SU-DHL-6 (cell line): ENCODE measurements at regions not wholly inside any gene's neighbourhood (a gene's known extent, or its start where the extent isn't known, plus 50 kb on each side); places are given as distances from the start of the nearest gene placed in this dataset.

Experiments
- H2AFZ ChIP-seq: fragments of 200-600 bp; sonication (generic); 2 replicates; pipeline ENCODE4 v1.6.1; 2014; ENCODE audit warnings: low read depth, mild to moderate bottlenecking, moderate library complexity, mixed read lengths, antibody characterized with exemption, low read length; ENCODE audit not compliant: severe bottlenecking
- H3F3A ChIP-seq: fragments of 200-600 bp; shearing (Covaris generic); 2 replicates; pipeline ENCODE4 v1.6.0; 2016; ENCODE audit warnings: antibody characterized with exemption, mild to moderate bottlenecking; ENCODE audit not compliant: insufficient read depth
- H3K27ac ChIP-seq: fragments of 200-600 bp; sonication (generic); 2 replicates; pipeline ENCODE4 v1.5.1; 2016; ENCODE audit warnings: low read depth, mild to moderate bottlenecking, low read length, moderate library complexity, mixed read lengths
- H3K27me3 ChIP-seq: fragments of 200-600 bp; sonication (generic), shearing (Covaris generic); 2 replicates; pipeline ENCODE4 v1.6.0; 2014; ENCODE audit warnings: mild to moderate bottlenecking, low read length
- H3K36me3 ChIP-seq: fragments of 200-600 bp; sonication (generic); 2 replicates; pipeline ENCODE4 v1.6.1; 2014; ENCODE audit warnings: mild to moderate bottlenecking, low read length, mixed read lengths
- H3K4me2 ChIP-seq: fragments of 300-600, 200-600 bp; shearing (Covaris generic), sonication (generic); 2 replicates; pipeline ENCODE4 v1.6.0; 2014; ENCODE audit warnings: low read length, low read depth, mild to moderate bottlenecking; ENCODE audit not compliant: poor library complexity, severe bottlenecking
- H3K4me3 ChIP-seq: fragments of 200-600 bp; sonication (generic); 2 replicates; pipeline ENCODE4 v1.5.1; 2014; ENCODE audit warnings: antibody characterized with exemption, low read length, mild to moderate bottlenecking, mixed read lengths; ENCODE audit not compliant: insufficient read depth, poor library complexity, severe bottlenecking
- H3K79me2 ChIP-seq: fragments of 200-600 bp; sonication (generic); 2 replicates; pipeline ENCODE4 v1.6.1; 2014; ENCODE audit warnings: mild to moderate bottlenecking, low read length, moderate library complexity; ENCODE audit not compliant: insufficient read depth
- H3K9ac ChIP-seq: fragments of 200-600 bp; sonication (generic); 2 replicates; pipeline ENCODE4 v1.7.0; 2014; ENCODE audit warnings: mild to moderate bottlenecking, low read length
- H3K9me2 ChIP-seq: fragments of 200-600 bp; sonication (generic); replicated peaks from 2 replicates; pipeline ENCODE4 v1.6.1; 2014; ENCODE audit warnings: low read length; ENCODE audit not compliant: insufficient read depth
- H3K9me3 ChIP-seq: fragments of 200-600 bp; sonication (generic); 2 replicates; pipeline ENCODE4 v1.6.1; 2014; ENCODE audit warnings: low read length, mixed read lengths; ENCODE audit not compliant: insufficient read depth
- H4K20me1 ChIP-seq: fragments of 200-600 bp; sonication (generic); 2 replicates; pipeline ENCODE4 v1.6.1; 2014; ENCODE audit warnings: low read depth, mild to moderate bottlenecking, antibody characterized with exemption, low read length, moderate library complexity, mixed read lengths
- EZH2phosphoT487 ChIP-seq: fragments of 200-600 bp; sonication (generic), shearing (Covaris generic); conservative IDR thresholded peaks from 2 replicates; pipeline ENCODE4 v1.6.1; 2018; ENCODE audit warnings: mild to moderate bottlenecking, antibody characterized with exemption, low read length, moderate library complexity, mixed read lengths
- TF ChIP-seq, protein P1 (sequence below): fragments of 200-600 bp; sonication (generic); IDR thresholded peaks from one replicate; pipeline ENCODE4 v1.5.1; 2017; ENCODE audit warnings: antibody characterized with exemption, mild to moderate bottlenecking, low read length, moderate library complexity; ENCODE audit not compliant: insufficient read depth, poor library complexity, severe bottlenecking

DNA sequence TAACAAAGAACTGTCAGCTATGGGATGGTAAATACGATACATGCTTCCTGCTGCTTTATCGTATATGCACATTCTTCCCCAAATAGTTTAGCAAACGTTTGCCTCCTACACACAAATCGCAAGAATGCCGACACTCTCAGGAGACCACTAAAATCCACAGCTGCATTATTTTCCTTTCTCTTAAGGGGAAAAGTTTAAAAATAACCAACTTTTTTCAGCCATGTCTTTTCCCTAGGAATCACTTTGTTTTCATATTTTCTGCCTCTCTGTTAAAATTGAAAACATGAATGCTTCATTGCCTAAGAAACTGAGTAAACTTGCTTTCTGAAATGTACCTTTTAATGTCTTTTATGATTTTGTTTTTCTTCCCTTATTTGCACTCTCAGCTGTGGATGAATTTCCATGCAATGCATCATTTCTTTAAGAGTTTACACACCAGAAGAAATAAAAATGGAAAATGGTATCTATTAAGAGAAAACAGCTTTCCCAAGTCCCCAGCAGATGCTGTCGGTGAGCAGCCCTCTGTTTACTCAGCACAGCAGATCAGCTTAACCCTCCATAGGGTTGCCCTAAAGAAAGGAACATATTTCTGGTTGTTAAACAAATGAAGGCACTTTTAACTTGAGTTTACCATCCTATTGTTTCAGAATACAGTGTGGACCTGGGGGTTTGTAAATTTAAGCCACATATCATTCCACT lies 66.2 kb downstream of the IZUMO3 start:
- H3F3A ChIP-seq: no peaks in the 10 kb centered on the region
- H3K9me2 ChIP-seq: no peaks in the 10 kb centered on the region
- no peaks in the 10 kb centered on the region for H3K36me3 ChIP-seq
- TF ChIP-seq EZH2phosphoT487: no peak
- TF ChIP-seq, protein P1, sequence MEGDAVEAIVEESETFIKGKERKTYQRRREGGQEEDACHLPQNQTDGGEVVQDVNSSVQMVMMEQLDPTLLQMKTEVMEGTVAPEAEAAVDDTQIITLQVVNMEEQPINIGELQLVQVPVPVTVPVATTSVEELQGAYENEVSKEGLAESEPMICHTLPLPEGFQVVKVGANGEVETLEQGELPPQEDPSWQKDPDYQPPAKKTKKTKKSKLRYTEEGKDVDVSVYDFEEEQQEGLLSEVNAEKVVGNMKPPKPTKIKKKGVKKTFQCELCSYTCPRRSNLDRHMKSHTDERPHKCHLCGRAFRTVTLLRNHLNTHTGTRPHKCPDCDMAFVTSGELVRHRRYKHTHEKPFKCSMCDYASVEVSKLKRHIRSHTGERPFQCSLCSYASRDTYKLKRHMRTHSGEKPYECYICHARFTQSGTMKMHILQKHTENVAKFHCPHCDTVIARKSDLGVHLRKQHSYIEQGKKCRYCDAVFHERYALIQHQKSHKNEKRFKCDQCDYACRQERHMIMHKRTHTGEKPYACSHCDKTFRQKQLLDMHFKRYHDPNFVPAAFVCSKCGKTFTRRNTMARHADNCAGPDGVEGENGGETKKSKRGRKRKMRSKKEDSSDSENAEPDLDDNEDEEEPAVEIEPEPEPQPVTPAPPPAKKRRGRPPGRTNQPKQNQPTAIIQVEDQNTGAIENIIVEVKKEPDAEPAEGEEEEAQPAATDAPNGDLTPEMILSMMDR: no peak
- H3K9ac ChIP-seq: no peak overlapping the region
- no peaks in the 10 kb centered on the region for H3K9me3 ChIP-seq
- no peak overlapping the region for H2AFZ ChIP-seq
- no peak overlapping the region for H3K27ac ChIP-seq
- H4K20me1 ChIP-seq: no peaks in the 10 kb centered on the region
- H3K4me3 ChIP-seq: no peak overlapping the region
- H3K27me3 ChIP-seq: no peaks in the 10 kb centered on the region
- H3K4me2 ChIP-seq: no peak overlapping the region
- H3K79me2 ChIP-seq: no peaks in the 10 kb centered on the region

DNA sequence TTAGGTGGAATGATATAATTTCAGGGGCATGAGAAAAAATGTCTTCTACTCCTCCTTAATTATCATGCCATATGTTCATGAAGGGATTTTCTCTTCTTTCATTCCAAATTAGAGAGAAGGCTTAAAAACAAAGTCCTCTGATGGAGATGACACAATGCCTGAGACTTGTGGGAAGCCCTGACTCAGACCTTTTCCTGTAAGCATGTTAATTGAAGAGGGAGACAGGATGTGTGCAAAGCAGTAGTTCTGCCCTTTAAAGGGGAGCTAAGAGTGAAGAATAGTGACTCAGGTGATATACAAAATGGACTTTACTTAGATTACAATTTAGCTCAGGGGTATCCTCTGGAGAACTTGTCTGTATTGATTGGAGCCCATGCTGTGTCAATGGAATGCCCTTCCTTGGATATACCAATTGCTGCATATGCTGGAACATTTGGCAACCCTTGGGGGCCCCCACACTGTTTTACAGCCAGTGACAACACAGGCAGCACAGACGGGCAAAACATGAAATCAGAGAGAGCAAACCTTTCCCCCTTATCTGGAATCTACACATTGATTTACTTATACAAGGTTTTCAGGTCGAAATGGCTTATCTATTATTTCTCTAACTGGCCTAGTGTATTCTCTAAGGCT lies 81.3 kb downstream of the IZUMO3 start:
- Histone ChIP-seq H3K4me2 (no peak overlapping the region), H3K79me2 (no peaks in the 10 kb centered on the region), H3K9me3 (no peaks in the 10 kb centered on the region; the same call in 1 of the 2 replicates), H3K9me2 (no peaks in the 10 kb centered on the region), H3K9ac (no peak overlapping the region), H3K4me3 (no peak overlapping the region), H3K27me3 (no peaks in the 10 kb centered on the region), H4K20me1 (no peaks in the 10 kb centered on the region), H3K27ac (no peak overlapping the region), H3F3A (no peaks in the 10 kb centered on the region), H3K36me3 (no peaks in the 10 kb centered on the region), H2AFZ (no peak overlapping the region)
- TF ChIP-seq, protein P1: no peak
- TF ChIP-seq EZH2phosphoT487: no peak

DNA sequence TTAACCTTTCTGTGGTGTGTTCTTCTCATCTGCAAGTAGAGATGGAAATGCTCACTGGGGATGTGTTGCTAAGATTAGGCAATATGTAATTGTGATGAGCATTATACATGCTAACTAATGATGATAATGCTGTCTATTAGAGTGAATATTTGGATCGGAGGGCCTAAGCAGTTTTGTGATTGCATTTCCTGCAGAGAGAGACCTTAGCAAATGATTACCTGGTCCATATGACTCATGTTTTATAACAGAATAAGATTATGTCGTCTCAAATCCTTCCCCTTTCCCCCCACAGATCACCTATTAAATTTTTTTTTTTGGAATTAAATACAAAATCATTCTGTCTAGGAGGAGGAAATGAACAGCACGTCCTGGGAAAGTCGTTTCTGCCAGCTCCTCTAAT lies 82.7 kb downstream of the IZUMO3 start:
- H3K9me2 ChIP-seq: no peaks in the 10 kb centered on the region
- H3K27ac ChIP-seq: no peak overlapping the region
- H2AFZ ChIP-seq: no peak overlapping the region
- H3K4me3 ChIP-seq: no peak overlapping the region
- H4K20me1 ChIP-seq: no peaks in the 10 kb centered on the region
- H3K4me2 ChIP-seq: no peak overlapping the region
- no peaks in the 10 kb centered on the region for H3K36me3 ChIP-seq
- H3F3A ChIP-seq: no peaks in the 10 kb centered on the region
- H3K27me3 ChIP-seq: no peaks in the 10 kb centered on the region
- TF ChIP-seq, protein P1: no peak
- no peak for TF ChIP-seq EZH2phosphoT487
- no peaks in the 10 kb centered on the region; the same call in 1 of the 2 replicates for H3K9me3 ChIP-seq
- no peak overlapping the region for H3K9ac ChIP-seq
- H3K79me2 ChIP-seq: no peaks in the 10 kb centered on the region
